ENCODE measurements at regions not wholly inside any gene's neighbourhood (a gene's known extent, or its start where the extent isn't known, plus 50 kb on each side); places are given as distances from the start of the nearest gene placed in this dataset.
"Not testable (repeated sequence)": the region's sequence is repeated elsewhere in the genome, so short reads cannot be mapped to it uniquely, and the experiment has no call there.

- not testable (repeated sequence) for DNase-seq
Observed at GRCh38 chr22:38375784-38376183, 58.6 kb upstream of the CSNK1E start.

- peak; percentile 73 for DNase-seq
Observed at GRCh38 chr22:38375005-38375404, 57.8 kb upstream of the CSNK1E start.

- not testable (repeated sequence) for DNase-seq
Observed at GRCh38 chr22:38374433-38374831, 57.2 kb upstream of the CSNK1E start.

GRCh38 chr22:38373783-38374432, 56.7 kb upstream of the CSNK1E start:
- DNase-seq, result not testable (repeated sequence)

GRCh38 chr22:38372665-38373064, 55.4 kb upstream of the CSNK1E start:
- not testable (repeated sequence) for DNase-seq

GRCh38 chr22:38370490-38370889, 53.3 kb upstream of the CSNK1E start:
- DNase-seq, result not testable (repeated sequence)

GRCh38 chr22:38369132-38369531, 51.9 kb upstream of the CSNK1E start:
- DNase-seq, result peak; percentile 36
